ENCODE measurements at regions not wholly inside any gene's neighbourhood (a gene's known extent, or its start where the extent isn't known, plus 50 kb on each side); places are given as distances from the start of the nearest gene placed in this dataset.

DNA sequence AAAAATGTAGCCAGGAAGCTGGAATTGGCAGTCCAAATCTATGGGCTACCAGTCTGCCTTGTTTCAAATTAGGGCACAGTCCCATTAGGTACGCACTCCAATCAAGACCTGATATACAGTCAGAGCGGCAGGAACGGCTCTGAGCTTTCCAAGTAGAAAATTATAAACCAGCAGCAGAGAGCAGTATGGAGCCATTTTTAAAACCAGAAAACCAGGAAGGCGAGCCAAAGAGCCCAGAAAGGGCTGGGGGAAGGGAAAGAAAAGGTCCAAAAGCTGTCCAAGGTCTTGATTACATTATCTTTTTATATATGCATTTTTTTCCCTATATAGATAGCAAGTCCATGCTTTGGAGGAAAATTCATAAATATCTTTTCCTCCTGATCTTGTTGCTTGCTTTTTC, 719.0 kb downstream of the RWDD3 start:
- Histone ChIP-seq H3K56ac (replicated peaks; ENCODE audit: insufficient read length, low read depth, low read length) (no peak overlapping the region), H3K4me3 (ENCODE audit: extremely low read depth in 1 of 4, insufficient read depth in 2 of 4, low read depth in 3 of 4, low read length in 4 of 4) (no peak overlapping the region), H3K27ac (ENCODE audit: low read depth, low read length) (no peak overlapping the region), H3K4me1 (replicated peaks in 1 of 4; ENCODE audit: control insufficient read depth in 3 of 4, insufficient read depth in 4 of 4, low read length in 3 of 4) (peaks cover 0 to 4% (median 4%) of the 10 kb centered on the region in 4 experiments; a peak in 2 of 7 replicates), H2BK12ac (ENCODE audit: low read depth, low read length) (no peak overlapping the region), H3K23me2 (ENCODE audit: low read depth, low read length) (no peaks in the 10 kb centered on the region), H3K79me2 (ENCODE audit: control insufficient read depth in 1 of 2, insufficient read depth in 2 of 2, low read length in 2 of 2) (no peaks in the 10 kb centered on the region), H2BK20ac (ENCODE audit: low read length) (no peak overlapping the region), H3K27me3 (replicated peaks in 1 of 4; ENCODE audit: control insufficient read depth in 3 of 4, extremely low read depth in 1 of 4, insufficient read depth in 3 of 4, low read length in 3 of 4) (no peaks in the 10 kb centered on the region), H2AK5ac (ENCODE audit: low read depth, low read length) (no peak overlapping the region), H3K23ac (ENCODE audit: insufficient read length) (no peak overlapping the region), H4K5ac (ENCODE audit: insufficient read length, low read depth, low read length) (no peak overlapping the region), H4K20me1 (replicated peaks in 1 of 2; ENCODE audit: control insufficient read depth in 1 of 2, insufficient read depth in 2 of 2, low read length in 2 of 2) (no peaks in the 10 kb centered on the region), H2AFZ (ENCODE audit: low read length) (no peak overlapping the region), H3K4ac (replicated peaks; ENCODE audit: insufficient read length, low read depth, low read length) (no peak overlapping the region), H3K9me3 (ENCODE audit: insufficient read depth in 2 of 2, low read depth in 1 of 2, low read length in 1 of 2) (no peaks in the 10 kb centered on the region), H2BK15ac (ENCODE audit: low read length) (no peak overlapping the region), H2BK120ac (replicated peaks; ENCODE audit: low read depth, low read length) (no peak overlapping the region), H3K14ac (ENCODE audit: insufficient read length) (no peak overlapping the region), H3K9ac (replicated peaks in 1 of 4; ENCODE audit: extremely low read depth in 1 of 4, low read depth in 3 of 4, low read length in 3 of 4) (no peak overlapping the region), H3K79me1 (ENCODE audit: low read depth, low read length) (no peaks in the 10 kb centered on the region), H3K18ac (ENCODE audit: extremely low read depth, low read length) (no peak overlapping the region), H4K91ac (replicated peaks; ENCODE audit: insufficient read length, low read length) (no peak overlapping the region), H2BK5ac (ENCODE audit: low read depth, low read length) (no peak overlapping the region), H4K8ac (ENCODE audit: extremely low read depth, insufficient read depth, low read length) (no peak overlapping the region), H3K36me3 (ENCODE audit: control insufficient read depth in 2 of 4, insufficient read depth in 4 of 4, low read length in 3 of 4) (no peaks in the 10 kb centered on the region), H3K4me2 (ENCODE audit: insufficient read depth in 1 of 2, low read depth in 2 of 2, low read length in 2 of 2) (no peak overlapping the region)
- DNase-seq (ENCODE audit: low read depth in 1 of 2, low spot score in 2 of 2), result peak in 1 of 2 experiments; percentile 9
- no peak for FAIRE-seq
- ChIA-PET CTCF (ENCODE audit: partially characterized antibody) (interaction anchor here (0.7 to 3.2 kb wide), 6 partner anchors 12 to 1097 kb away, joined by 3 to 15 read pairs (median 4); no protein-coding TSS in a partner anchor), POLR2A (ENCODE audit: partially characterized antibody) (no interaction called here)
- TF ChIP-seq POLR2AphosphoS5 (IDR thresholded peaks at IDR 0.05; ENCODE audit: low read depth, low read length), result no peak
- peak; percentile 79 to 81 for TF ChIP-seq RAD21 (IDR thresholded peaks at IDR 0.05 in 1 of 2, conservative IDR thresholded peaks at IDR 0.05 in 1 of 2; ENCODE audit: low read depth in 2 of 2, low read length in 2 of 2)
- TF ChIP-seq, protein P1, sequence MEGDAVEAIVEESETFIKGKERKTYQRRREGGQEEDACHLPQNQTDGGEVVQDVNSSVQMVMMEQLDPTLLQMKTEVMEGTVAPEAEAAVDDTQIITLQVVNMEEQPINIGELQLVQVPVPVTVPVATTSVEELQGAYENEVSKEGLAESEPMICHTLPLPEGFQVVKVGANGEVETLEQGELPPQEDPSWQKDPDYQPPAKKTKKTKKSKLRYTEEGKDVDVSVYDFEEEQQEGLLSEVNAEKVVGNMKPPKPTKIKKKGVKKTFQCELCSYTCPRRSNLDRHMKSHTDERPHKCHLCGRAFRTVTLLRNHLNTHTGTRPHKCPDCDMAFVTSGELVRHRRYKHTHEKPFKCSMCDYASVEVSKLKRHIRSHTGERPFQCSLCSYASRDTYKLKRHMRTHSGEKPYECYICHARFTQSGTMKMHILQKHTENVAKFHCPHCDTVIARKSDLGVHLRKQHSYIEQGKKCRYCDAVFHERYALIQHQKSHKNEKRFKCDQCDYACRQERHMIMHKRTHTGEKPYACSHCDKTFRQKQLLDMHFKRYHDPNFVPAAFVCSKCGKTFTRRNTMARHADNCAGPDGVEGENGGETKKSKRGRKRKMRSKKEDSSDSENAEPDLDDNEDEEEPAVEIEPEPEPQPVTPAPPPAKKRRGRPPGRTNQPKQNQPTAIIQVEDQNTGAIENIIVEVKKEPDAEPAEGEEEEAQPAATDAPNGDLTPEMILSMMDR (IDR thresholded peaks at IDR 0.05; ENCODE audit: control extremely low read depth in 1 of 3, insufficient read depth in 1 of 3, low read depth in 1 of 3, low read length in 3 of 3), result peak in 2 of 3 experiments; percentile 33 to 35; a peak in 2 of 4 replicates
- TF ChIP-seq SUZ12 (IDR thresholded peaks at IDR 0.05; ENCODE audit: low read length), result no peak
- TF ChIP-seq CBX5 (IDR thresholded peaks at IDR 0.05; ENCODE audit: low read depth, low read length), result no peak
- TF ChIP-seq, protein P2, sequence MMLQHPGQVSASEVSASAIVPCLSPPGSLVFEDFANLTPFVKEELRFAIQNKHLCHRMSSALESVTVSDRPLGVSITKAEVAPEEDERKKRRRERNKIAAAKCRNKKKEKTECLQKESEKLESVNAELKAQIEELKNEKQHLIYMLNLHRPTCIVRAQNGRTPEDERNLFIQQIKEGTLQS (IDR thresholded peaks at IDR 0.05; ENCODE audit: insufficient read depth, low read depth, low read length), result no peak
- no peak for TF ChIP-seq NANOG (IDR thresholded peaks at IDR 0.05; ENCODE audit: insufficient read depth, low read depth, low read length, poor library complexity, severe bottlenecking)
- no peak for TF ChIP-seq BACH1 (IDR thresholded peaks at IDR 0.05; ENCODE audit: low read length)
- no peak for TF ChIP-seq YY1 (IDR thresholded peaks at IDR 0.05; ENCODE audit: low read depth, low read length)
- no peak for TF ChIP-seq TAF7 (optimal IDR thresholded peaks at IDR 0.05; ENCODE audit: borderline replicate concordance, low read depth, low read length)
- WGBS, 2 experiments (ENCODE audit: extremely low coverage in 1 of 2, insufficient coverage in 1 of 2, insufficient read length in 1 of 2, insufficient replicate concordance in 2 of 2, low coverage in 1 of 2, low lambda C conversion rate in 2 of 2, missing lambda C conversion rate in 1 of 2), result 60% methylated on average over 4 of the region's 4 CpGs; no CpG with 5 or more reads in 1 of the 2 experiments

All from H1 (cell line).